NCI-H1092 treated with DMSO at 0.1 percent for 48 hours (cell line): ENCODE measurements at regions not wholly inside any gene's neighbourhood (a gene's known extent, or its start where the extent isn't known, plus 50 kb on each side); places are given as distances from the start of the nearest gene placed in this dataset.
"Not testable (repeated sequence)": the region's sequence is repeated elsewhere in the genome, so short reads cannot be mapped to it uniquely, and the experiment has no call there.

Source experiments
- DNase-seq: peaks from one replicate; lab custom pipeline; 2025; lab: John Stamatoyannopoulos, UW

DNA sequence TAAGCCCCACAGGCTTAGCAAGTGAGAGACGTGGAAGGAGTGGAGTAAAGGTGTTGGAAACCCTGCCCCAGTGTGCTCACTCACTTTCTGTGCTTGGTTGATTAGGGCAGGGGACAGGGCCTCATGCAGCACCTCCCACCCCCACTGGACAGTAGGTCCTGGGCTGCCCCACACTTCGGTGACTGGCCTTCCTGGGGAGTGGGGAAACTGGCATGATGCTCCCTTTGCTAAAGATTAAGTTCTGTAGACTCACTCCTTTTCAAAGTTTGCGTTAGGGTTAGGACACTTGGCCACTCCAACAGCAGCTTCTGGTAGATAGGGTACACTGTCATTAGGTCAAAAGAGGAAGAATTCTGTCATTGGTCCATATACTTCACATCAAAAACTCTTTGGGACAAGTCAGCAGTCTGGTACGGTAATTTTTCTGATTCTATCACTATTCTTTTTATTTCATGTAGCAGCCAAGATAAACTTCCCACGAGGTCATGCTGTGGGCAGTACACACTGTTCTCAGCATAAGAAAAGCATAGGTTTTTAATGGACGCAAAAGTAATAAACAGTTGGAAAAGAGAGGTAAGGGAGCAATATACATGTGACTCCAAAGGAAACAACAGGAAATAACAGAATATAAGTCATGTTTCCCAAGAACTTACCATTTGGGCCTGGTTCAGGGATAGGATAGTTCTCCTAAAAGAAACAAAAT is 106.6 kb upstream of the TERB2 start:
- not testable (repeated sequence) for DNase-seq

DNA sequence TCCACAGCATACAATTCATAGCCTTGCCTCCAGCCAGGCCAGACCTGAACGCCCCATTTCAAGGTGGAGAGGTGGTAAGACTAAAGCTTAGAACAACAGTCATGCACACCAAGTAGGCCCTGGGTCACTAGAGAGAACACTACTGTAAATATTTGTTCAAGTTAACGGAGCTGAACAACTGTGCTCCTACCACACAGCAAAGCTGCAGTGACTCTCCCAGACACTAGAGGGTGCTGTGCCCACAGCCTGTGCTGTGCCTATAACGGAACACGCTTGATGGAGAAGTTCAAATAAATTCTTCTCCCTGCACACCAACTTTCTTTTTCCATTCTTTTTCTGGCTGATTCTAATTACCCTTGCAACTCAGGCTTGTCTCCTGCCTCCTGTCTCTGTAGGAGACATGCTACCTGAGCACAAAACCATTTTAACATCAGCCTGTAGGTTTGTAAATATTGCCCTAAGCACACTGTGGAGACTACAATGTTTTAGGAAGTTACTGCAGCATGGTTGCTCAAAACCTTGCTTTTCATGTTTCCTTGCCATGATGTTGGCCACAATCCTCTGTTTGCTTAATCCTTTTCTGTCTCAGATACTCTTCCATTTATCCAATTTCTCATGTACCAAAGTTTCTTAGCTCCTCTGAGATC is 103.1 kb upstream of the TERB2 start:
- peak; percentile 70 for DNase-seq

GRCh38 chr15:44854696-44855095 is 101.8 kb upstream of the TERB2 start:
- DNase-seq = not testable (repeated sequence)

DNA sequence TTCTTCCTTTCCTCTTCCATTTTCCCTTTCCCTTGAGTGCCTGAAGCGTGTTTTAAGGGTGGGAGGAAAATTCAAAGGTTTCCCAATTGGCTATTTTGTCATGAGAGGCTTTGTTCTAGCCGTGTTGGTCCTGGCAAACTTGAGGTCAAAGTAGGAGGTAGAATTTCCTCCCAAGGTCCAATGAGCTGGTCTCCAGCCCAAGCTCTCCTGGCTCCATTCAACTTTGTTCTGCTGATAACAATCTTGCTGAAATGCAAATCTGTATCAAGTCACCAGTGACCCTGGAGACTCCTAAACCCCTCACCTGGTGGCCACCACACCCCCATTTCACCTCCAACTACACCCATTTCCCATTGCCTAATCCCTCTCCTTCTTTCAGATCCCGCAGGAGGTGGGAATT is 100.2 kb upstream of the TERB2 start:
- DNase-seq = not testable (repeated sequence)

DNA sequence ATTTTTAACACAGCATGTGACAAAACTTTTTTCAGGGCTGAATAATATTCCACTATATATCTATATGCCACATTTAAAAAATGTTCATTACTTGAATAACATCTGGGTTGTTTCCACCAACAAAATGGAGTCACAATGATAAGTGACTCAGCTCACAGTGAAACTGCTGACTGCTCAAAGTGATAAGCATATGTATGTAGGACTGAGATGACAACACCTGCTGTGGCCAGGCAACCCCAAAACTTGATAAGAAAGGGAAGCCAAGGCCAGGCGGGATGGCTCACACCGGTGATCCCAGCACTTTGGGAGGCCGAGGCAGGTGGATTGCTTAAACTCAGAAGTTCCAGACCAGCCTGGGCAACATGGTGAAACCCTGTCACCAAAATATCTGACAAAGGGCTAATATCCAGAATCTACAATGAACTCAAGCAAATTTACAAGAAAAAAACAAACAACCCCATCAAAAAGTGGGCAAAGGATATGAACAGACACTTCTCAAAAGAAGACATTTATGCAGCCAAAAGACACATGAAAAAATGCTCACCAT is 99.2 kb upstream of the TERB2 start:
- not testable (repeated sequence) for DNase-seq

DNA sequence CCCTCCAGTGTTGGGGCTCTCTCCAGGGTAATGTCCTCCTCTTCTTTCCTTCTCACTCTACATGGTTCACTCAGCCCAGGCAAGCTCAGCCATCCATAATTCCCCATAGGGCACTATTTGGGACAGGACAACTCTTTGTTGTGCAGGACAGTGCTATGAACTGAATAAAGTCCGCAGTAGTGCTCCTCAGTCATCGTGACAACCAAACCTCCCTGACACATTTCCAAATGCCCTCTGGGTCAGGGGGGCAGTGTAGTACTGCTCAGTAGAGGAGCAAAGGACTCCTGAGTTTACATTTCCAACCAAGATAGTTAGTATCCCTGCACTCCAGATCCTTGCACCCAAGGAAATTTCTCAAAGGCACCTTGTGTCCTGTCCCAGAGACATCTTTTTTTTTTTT is 97.4 kb upstream of the TERB2 start:
- DNase-seq = not testable (repeated sequence)

DNA sequence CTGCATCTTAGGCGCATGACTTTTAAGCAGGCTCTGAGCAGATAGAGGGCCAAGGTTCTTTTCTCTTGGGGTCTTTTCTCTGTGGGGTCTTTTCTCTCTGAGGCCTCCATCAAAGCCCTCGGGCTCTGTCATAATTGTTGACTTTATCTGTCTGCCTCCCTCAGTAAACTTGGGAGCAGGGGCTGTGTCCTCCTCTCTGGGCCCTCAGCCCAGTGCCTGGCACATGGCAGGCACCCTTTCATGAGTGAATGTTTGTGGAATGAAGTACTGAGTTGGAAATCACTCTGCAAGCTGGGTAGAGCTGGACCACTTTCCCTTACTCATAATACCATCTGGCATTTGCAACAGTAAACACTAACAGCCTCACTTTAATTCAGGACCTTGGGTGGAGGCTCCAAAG is 96.3 kb upstream of the TERB2 start:
- DNase-seq = not testable (repeated sequence)

- DNase-seq = no peak
Measured at GRCh38 chr15:44861439-44861910, 95.0 kb upstream of the TERB2 start.

- no peak for DNase-seq
Measured at GRCh38 chr15:44861917-44862316, 94.6 kb upstream of the TERB2 start.

DNA sequence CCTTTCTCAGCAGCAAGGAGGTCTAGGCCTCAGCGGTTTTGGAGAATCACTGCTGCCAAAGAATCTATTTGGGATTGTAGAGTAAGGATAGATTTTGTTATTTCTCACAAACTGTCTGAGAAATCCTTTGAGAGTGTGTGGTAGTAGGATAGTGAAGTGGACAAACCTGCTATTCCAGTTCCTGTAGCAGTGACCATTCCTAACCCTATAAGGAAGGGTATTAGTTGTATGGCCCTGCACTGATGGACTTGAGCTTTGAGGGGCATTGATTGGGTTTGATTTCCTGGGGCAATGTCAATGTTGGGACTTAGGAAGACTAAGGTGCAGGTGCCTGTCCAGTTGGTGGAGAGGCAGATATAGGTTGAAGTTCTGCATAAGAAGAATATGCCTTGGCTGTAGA is 93.6 kb upstream of the TERB2 start:
- DNase-seq = not testable (repeated sequence)

GRCh38 chr15:44868100-44868499 is 88.4 kb upstream of the TERB2 start:
- not testable (repeated sequence) for DNase-seq

GRCh38 chr15:44870125-44870524 is 86.4 kb upstream of the TERB2 start:
- DNase-seq = not testable (repeated sequence)

DNA sequence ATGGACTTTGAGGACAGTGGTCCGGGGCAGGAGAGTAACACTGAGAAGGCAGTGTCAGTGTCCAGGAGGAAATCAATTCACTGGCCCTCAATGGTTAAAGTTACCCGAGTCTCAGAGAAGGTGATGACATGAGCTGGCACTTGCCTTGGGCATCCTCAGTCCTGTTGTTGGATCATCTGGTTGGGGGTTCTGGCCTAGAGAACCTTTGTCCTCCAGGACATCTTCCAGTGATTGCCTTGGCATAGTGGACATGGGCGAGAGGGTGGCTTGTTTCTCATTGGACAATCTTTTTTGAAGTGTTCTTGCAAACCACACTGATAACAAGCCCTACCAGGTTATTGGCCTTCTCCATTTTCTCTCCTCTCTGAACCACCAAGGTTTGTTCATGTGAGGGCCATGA is 83.4 kb upstream of the TERB2 start:
- DNase-seq = no peak

DNA sequence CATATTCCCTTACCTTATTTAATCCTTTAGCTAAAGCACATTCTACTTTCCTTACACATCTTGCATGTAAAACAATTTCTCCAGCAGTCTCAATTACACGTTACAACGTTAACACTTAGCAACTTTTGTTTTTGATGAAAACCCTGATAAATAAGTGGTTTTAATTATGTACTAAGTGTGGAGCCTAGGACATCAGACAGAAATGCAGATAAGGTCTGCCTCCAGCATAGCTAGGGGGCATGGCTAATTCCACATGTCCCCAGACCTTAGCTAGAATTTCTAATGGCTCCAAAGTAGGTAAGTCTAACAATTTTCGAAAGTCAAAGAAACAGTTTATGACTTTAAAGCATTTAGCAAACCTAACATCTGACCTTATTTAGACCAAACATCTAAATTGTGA is 77.4 kb upstream of the TERB2 start:
- DNase-seq = no peak

- no peak for DNase-seq
Measured at GRCh38 chr15:44882499-44882968, 74.0 kb upstream of the TERB2 start.

- no peak for DNase-seq
Measured at GRCh38 chr15:44883199-44883877, 73.1 kb upstream of the TERB2 start.

- DNase-seq = not testable (repeated sequence)
Measured at GRCh38 chr15:44898890-44899651, 57.4 kb upstream of the TERB2 start.

DNA sequence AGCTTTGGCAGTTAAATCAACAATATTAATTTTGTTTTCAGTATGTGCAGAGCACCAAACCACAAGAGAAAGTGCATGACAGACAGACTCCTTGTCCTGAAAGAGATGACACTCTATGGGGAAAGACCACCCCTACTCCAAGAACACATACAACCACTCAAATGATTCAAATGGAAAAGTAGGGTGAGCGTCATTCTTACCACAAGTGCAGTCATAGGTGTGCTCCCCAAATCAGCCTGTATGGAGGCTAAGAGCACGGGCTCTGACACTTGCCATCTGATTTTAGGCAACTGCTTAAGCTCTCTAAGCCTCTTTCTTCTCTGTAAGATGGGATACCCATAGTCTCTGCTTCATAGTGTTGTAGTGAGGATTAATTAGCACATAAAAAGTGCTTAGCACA is 56.7 kb upstream of the TERB2 start:
- DNase-seq = not testable (repeated sequence)

GRCh38 chr15:44900796-44901195 is 55.7 kb upstream of the TERB2 start:
- DNase-seq = not testable (repeated sequence)

DNA sequence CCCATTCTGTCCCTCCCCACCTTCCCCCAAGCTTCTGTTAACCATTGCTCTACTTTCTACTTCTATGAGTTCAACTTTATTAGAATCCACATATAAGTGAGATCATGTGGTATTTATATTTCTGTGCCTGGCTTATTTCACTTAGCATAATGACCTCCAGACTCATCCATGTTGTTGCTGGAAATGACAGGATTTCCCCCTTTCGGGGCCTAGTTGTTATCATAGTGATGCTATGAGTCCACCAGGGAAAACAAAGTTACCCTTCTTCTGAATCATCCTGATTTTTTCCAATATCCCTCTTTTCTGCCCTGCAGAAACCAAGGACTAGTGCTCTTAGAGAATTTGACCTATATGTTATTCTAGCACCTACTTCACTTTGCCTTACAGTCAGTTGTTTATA is 53.2 kb upstream of the TERB2 start:
- not testable (repeated sequence) for DNase-seq

- DNase-seq = not testable (repeated sequence)
Measured at GRCh38 chr15:44904651-44905340, 51.7 kb upstream of the TERB2 start.
